ENCODE measurements at regions not wholly inside any gene's neighbourhood (a gene's known extent, or its start where the extent isn't known, plus 50 kb on each side); places are given as distances from the start of the nearest gene placed in this dataset.

GRCh38 chr5:28807195-28807729 lies 1768.9 kb upstream of the CDH9 start:
- TF ChIP-seq POLR2A (IDR thresholded peaks at IDR 0.05): no peak
- no peak for TF ChIP-seq CTCF (IDR thresholded peaks at IDR 0.05)

All from body of pancreas (tissue), 4 donors.